GM21423 (cell line): ENCODE measurements at regions not wholly inside any gene's neighbourhood (a gene's known extent, or its start where the extent isn't known, plus 50 kb on each side); places are given as distances from the start of the nearest gene placed in this dataset.

Experiments used
- ATAC-seq: cut with Tn5 transposase; IDR thresholded peaks from one replicate; pipeline ENCODE4 v1.9.1; 2021; ENCODE audit warnings: mild to moderate bottlenecking, moderate library complexity; ENCODE audit not compliant: unreplicated experiment

GRCh38 chr4:143055997-143056396 is 128.7 kb upstream of the USP38 start:
- no peak for ATAC-seq

- no peak for ATAC-seq
Measured at GRCh38 chr4:143071351-143071750, 113.4 kb upstream of the USP38 start.

DNA sequence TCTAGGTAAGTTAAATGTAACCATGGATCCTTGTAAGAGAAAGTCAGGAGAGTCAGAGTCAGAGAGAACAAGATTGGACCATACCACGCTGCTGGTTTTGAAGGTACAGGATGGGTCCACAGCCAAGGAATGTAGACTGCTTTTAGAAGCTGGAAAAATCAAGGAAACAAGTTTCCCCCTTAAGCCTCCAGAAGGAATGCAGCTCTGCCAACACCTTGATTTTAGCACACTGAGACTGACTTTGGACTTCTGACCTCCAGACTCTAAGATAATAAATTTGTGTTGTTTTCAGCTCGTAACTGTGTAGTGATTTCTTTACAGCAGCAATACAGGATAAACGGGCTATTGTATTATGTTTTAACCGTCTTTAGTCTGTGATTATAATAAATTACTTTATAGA is 108.0 kb upstream of the USP38 start:
- ATAC-seq = no peak

DNA sequence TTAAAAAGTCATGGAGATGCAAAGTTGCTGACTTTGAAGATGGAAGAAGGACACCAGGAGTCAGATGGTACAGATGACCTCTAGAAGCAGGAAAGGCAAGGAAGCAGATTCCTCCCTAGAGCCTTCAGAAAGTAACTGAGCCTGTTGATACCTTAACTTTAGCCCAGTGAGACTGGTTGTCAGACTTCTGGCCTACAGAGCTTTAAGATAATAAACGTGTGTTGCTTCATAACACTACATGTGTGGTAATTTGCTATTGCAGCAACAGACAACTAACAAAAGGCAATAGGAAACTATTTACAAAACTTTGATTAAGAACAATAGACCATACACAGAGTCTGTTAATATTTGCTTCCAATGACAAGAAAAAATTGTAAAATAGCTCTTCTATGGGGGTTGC is 102.0 kb upstream of the USP38 start:
- no peak for ATAC-seq

- no peak for ATAC-seq
Measured at GRCh38 chr4:143083756-143084472, 100.8 kb upstream of the USP38 start.

DNA sequence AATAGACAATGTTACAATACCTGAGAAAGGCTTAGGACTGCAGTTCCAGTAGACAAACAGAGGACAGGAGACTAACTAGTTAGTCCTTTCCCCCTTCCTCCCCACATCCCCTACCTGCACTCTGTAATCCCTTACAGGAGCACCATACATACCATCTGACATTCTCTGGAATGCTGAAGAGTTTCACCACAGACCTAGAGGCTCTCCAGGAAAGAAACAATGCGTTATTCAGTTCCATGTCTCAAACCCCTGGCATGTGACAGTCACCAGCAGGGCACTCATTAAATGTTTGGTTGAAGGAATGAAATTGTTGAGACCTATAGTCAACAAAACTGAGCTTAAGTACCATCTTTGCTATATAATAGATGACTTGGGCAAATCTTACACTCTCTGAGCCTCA is 100.2 kb upstream of the USP38 start:
- no peak for ATAC-seq

- no peak for ATAC-seq
Measured at GRCh38 chr4:143085224-143085623, 99.5 kb upstream of the USP38 start.

GRCh38 chr4:143085659-143086058 is 99.1 kb upstream of the USP38 start:
- ATAC-seq = no peak

DNA sequence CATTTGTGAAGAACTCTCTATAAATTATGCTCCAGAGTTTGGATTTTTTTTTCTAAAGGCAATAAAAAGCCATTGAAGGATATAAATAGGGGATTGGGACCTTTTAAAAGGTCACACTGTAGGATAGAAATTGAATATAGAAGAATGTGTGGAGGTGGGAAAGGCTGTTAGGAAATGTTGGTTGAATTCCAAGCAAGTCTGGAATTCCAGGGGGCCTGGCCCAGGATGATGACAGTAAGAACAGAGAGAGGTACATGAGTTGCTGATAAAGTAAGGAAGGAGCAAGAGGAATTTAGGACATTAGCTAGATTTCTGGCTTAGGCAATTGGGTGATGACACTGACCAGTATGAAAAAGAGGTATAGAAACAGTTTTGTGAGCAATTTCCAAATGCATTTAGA is 95.4 kb upstream of the USP38 start:
- ATAC-seq = no peak

GRCh38 chr4:143089847-143090246 is 94.9 kb upstream of the USP38 start:
- ATAC-seq = no peak

DNA sequence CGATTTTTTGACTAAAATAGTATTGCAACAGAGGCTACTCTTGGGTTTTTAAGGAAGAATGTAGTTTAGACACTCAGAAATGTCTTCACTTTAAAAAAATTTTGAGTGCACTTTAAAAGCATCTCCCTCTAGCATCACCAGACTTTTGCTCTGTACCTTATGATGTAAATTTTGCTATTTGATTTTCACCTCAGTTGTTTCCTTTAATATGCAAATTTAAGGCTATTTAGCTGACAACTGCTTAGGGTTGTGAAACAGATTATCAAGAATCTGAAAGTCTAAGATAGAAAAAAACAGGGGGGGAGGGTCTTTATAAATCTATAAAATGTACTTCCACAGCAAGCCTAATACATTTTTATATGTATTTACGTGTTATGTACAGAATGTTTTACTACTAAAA is 92.9 kb upstream of the USP38 start:
- ATAC-seq = no peak

DNA sequence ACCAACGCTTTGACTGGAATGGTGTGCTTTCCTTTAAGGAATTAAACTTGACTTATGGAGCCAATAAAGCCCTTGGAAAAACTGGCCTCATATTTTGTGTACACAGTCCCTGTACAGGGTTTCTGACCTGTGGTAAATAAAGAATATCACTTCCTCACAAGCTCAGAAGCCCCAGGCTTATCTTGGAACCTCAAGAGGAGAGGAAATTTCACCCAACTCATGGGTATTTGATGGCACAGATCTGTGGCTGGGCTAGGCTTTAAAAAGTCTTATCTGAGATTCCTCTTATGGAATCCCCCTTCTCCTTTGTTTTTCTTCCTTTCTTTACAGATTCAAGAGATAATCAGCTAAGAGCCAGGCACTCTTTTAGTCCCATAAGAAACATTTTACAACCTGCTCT is 89.3 kb upstream of the USP38 start:
- ATAC-seq = no peak

DNA sequence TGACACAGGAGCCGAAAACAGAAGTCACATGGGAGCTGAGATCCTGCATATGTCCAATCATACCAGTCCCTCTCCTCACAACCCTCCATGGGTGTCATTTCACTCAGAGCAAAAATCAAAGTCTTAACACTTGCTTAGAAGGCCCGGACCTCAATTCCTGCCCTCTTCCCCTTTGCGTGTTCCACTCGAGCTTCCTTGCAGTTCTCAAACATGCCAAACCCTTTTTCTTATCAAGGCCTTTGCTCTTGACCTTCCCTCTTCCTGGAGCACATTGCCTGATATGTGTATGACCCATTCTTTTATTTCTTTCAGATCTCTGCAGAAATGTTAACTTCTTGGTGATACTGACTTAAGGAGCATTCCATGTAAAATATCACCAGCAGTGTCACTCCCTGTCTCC is 87.0 kb upstream of the USP38 start:
- ATAC-seq = no peak

DNA sequence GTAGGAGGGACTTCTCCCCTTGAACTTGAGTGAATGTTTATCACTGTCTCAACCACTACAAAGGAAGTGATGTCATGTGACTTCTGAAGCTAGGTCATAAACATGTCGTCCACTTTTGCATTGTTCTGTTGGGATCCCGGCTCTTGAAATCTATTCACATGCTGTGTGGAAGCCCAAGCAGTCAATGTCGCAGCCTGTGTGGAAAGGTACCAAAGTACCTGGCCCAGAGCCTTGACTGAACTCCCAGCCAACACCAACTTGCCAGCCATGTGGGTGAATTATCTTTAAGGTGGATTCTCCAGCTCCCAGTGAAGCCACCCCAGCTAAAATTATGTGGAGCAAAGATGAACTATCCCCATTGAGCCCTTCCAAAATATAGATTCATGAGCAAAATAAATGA is 85.0 kb upstream of the USP38 start:
- no peak for ATAC-seq

GRCh38 chr4:143109376-143109775 is 75.3 kb upstream of the USP38 start:
- no peak for ATAC-seq

DNA sequence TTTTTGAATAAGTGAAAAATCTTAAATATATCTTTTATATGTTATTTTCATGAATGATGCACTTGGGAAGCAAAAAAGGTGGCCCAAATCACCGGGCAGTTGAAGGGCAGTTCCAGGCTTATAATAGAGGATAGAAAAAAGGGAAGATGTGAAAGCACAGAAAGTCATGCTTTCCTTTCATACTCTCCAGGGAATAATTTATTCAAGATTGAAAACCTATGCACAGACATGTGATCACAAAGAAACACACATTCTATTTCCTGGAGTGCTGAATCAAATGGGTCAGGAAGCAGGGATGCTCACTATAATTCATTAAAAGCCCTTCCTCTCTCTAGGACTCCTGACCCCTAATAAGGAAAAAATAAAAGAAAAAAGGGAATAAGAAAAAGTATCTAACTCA is 66.1 kb upstream of the USP38 start:
- no peak for ATAC-seq

GRCh38 chr4:143127621-143128020 is 57.1 kb upstream of the USP38 start:
- no peak for ATAC-seq

DNA sequence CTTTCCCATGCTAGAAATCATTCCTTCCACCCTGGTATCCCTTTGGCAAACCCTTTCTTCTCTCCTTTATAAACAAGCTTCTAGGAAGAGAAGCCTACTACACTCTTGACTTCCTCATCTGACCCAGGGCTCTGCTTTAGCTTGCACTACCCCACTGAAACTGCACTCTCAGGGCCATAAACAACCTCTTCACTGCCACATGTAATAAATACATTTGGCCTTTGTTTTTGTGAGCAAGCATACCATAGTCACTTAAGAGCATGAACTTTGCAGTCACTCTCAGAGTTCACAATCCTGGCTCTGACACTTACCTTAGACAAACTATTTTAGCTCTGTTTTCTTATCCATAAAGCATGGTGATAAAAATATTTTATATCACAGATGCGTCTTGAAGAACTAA is 50.7 kb upstream of the USP38 start:
- ATAC-seq = no peak
